Ishikawa (cell line): ENCODE measurements at regions not wholly inside any gene's neighbourhood (a gene's known extent, or its start where the extent isn't known, plus 50 kb on each side); places are given as distances from the start of the nearest gene placed in this dataset.

ENCODE experiments used
- CEBPB ChIP-seq: IDR thresholded peaks from 2 replicates; pipeline ENCODE4 v1.6.1; 2012
- EGR1 ChIP-seq: IDR thresholded peaks from 2 replicates; pipeline ENCODE4 v1.6.1; 2012
- FOXM1 ChIP-seq: IDR thresholded peaks from 2 replicates; pipeline ENCODE4 v1.6.1; 2012; ENCODE audit warnings: low read depth, borderline replicate concordance
- RAD21 ChIP-seq: IDR thresholded peaks from 2 replicates; pipeline ENCODE4 v1.6.1; 2012; ENCODE audit warnings: low read depth
- TAF1 ChIP-seq: IDR thresholded peaks from 2 replicates; pipeline ENCODE4 v1.6.1; 2012; ENCODE audit warnings: low read depth, mild to moderate bottlenecking
- TCF12 ChIP-seq: IDR thresholded peaks from 2 replicates; pipeline ENCODE4 v1.6.1; 2012; ENCODE audit warnings: low read depth
- ZBTB7A ChIP-seq: IDR thresholded peaks from 2 replicates; pipeline ENCODE4 v1.6.1; 2012; ENCODE audit warnings: low read depth
- TF ChIP-seq, protein P1 (sequence below): IDR thresholded peaks from 2 replicates; pipeline ENCODE4 v1.6.1; 2012; ENCODE audit warnings: low read depth, mild to moderate bottlenecking
- TF ChIP-seq, protein P2 (sequence below): IDR thresholded peaks from 2 replicates; pipeline ENCODE4 v1.6.1; 2012
- TF ChIP-seq, protein P3 (sequence below): IDR thresholded peaks from 2 replicates; pipeline ENCODE4 v1.6.1; 2012

DNA sequence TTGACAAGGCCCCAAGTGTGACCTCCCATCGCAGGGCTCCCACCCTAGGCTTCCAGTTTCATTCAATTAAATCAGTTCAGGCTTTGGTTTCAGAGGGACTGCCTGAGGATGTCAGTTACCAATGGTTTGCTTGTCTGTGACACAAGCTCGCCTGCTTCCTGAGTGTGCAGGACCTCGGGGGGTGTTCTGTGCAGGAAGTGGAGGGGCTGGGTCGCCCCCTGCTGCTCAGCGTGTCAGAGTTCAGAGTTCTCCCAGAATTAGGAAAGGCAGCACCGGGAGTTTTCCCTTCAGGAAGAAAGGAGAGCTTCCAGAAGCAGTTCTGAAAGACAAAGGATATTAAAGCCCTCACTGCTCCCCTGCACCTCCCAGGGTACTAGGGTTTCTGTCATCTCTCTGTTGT is 50.8 kb upstream of the TGM3 start:
- no peak for TF ChIP-seq RAD21
- TF ChIP-seq EGR1: no peak
- TF ChIP-seq, protein P1, sequence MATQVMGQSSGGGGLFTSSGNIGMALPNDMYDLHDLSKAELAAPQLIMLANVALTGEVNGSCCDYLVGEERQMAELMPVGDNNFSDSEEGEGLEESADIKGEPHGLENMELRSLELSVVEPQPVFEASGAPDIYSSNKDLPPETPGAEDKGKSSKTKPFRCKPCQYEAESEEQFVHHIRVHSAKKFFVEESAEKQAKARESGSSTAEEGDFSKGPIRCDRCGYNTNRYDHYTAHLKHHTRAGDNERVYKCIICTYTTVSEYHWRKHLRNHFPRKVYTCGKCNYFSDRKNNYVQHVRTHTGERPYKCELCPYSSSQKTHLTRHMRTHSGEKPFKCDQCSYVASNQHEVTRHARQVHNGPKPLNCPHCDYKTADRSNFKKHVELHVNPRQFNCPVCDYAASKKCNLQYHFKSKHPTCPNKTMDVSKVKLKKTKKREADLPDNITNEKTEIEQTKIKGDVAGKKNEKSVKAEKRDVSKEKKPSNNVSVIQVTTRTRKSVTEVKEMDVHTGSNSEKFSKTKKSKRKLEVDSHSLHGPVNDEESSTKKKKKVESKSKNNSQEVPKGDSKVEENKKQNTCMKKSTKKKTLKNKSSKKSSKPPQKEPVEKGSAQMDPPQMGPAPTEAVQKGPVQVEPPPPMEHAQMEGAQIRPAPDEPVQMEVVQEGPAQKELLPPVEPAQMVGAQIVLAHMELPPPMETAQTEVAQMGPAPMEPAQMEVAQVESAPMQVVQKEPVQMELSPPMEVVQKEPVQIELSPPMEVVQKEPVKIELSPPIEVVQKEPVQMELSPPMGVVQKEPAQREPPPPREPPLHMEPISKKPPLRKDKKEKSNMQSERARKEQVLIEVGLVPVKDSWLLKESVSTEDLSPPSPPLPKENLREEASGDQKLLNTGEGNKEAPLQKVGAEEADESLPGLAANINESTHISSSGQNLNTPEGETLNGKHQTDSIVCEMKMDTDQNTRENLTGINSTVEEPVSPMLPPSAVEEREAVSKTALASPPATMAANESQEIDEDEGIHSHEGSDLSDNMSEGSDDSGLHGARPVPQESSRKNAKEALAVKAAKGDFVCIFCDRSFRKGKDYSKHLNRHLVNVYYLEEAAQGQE: no peak
- no peak for TF ChIP-seq CEBPB
- no peak for TF ChIP-seq FOXM1
- TF ChIP-seq, protein P2, sequence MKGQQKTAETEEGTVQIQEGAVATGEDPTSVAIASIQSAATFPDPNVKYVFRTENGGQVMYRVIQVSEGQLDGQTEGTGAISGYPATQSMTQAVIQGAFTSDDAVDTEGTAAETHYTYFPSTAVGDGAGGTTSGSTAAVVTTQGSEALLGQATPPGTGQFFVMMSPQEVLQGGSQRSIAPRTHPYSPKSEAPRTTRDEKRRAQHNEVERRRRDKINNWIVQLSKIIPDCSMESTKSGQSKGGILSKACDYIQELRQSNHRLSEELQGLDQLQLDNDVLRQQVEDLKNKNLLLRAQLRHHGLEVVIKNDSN: no peak
- TF ChIP-seq, protein P3, sequence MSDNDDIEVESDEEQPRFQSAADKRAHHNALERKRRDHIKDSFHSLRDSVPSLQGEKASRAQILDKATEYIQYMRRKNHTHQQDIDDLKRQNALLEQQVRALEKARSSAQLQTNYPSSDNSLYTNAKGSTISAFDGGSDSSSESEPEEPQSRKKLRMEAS: no peak
- no peak for TF ChIP-seq TAF1
- TF ChIP-seq ZBTB7A: no peak
- no peak for TF ChIP-seq TCF12

DNA sequence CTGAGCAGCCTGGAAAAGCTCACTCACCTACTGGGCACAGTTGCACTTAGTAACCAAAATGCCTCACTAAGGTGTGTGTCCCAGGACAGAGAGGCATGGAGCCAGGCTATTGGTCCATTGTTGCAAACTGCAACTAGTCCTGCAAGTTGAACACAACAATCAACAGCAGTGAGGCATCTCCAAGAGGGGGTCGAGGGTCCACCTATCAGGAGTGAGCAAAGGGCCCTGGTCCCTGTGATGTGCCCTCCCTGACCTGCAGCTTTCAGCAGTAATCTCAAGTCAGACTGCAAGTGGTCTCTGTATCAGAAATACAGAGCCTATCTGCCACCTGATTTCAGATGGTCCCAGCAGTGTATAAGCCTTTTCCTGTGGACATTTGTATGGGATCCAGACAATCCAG is 50.2 kb upstream of the TGM3 start:
- TF ChIP-seq FOXM1: no peak
- TF ChIP-seq TAF1: no peak
- TF ChIP-seq EGR1: no peak
- TF ChIP-seq CEBPB: no peak
